Glomerular visceral epithelial cell (primary cell): ENCODE measurements at regions not wholly inside any gene's neighbourhood (a gene's known extent, or its start where the extent isn't known, plus 50 kb on each side); places are given as distances from the start of the nearest gene placed in this dataset.

ENCODE experiments used
- DNase-seq: peaks from one replicate; pipeline ENCODE4 v3.0.0-alpha.2; 2016; ENCODE audit errors: extremely low spot score

- no peak for DNase-seq
These were observed 112.6 kb downstream of the HSPH1 start for GRCh38 chr13:31049083-31049482.

- peak; percentile 26 for DNase-seq
These were observed 113.2 kb downstream of the HSPH1 start for GRCh38 chr13:31048521-31048920.

- DNase-seq, result no peak
These were observed 114.3 kb downstream of the TEX26 start for GRCh38 chr13:31046711-31047279.

- peak; percentile 88 for DNase-seq
These were observed 113.0 kb downstream of the TEX26 start for GRCh38 chr13:31045286-31046081.

- peak; percentile 81 for DNase-seq
These were observed 112.2 kb downstream of the TEX26 start for GRCh38 chr13:31044364-31045285.

GRCh38 chr13:31043957-31044356, 111.5 kb downstream of the TEX26 start:
- DNase-seq, result no peak

GRCh38 chr13:31042481-31043165, 110.2 kb downstream of the TEX26 start:
- no peak for DNase-seq

- DNase-seq, result no peak
These were observed 109.6 kb downstream of the TEX26 start for GRCh38 chr13:31042049-31042448.

GRCh38 chr13:31038834-31039552, 106.5 kb downstream of the TEX26 start:
- DNase-seq, result peak; percentile 85

- DNase-seq, result no peak
These were observed 105.5 kb downstream of the TEX26 start for GRCh38 chr13:31037874-31038500.

- no peak for DNase-seq
These were observed 104.6 kb downstream of the TEX26 start for GRCh38 chr13:31036731-31037695.

- DNase-seq, result no peak
These were observed 102.9 kb downstream of the TEX26 start for GRCh38 chr13:31035185-31035965.

- DNase-seq, result no peak
These were observed 100.2 kb downstream of the TEX26 start for GRCh38 chr13:31032528-31033113.

- no peak for DNase-seq
These were observed 99.0 kb downstream of the TEX26 start for GRCh38 chr13:31031482-31031881.

- DNase-seq, result no peak
These were observed 96.6 kb downstream of the TEX26 start for GRCh38 chr13:31029102-31029501.

- DNase-seq, result no peak
These were observed 94.7 kb downstream of the TEX26 start for GRCh38 chr13:31027136-31027535.
